Spinal cord (tissue), 9 donors: ENCODE measurements at regions not wholly inside any gene's neighbourhood (a gene's known extent, or its start where the extent isn't known, plus 50 kb on each side); places are given as distances from the start of the nearest gene placed in this dataset.
A peak's percentile ranks its signal among the peaks of the same experiment; 100 is the strongest.
"Not testable (repeated sequence)": the region's sequence is repeated elsewhere in the genome, so short reads cannot be mapped to it uniquely, and the experiment has no call there.

ENCODE experiments used
- DNase-seq, 6 donors: peaks; one replicate each; pipeline versions ENCODE4 v3.0.0 to v3.0.0-alpha.2; 2013 to 2015; ENCODE audit warnings: low spot score in 6 of 6, low read depth in 4 of 6
- H3K27ac ChIP-seq: one replicate; pipeline ENCODE4 v1.5.1; 2013; ENCODE audit warnings: low read depth, low read length, control low read depth
- H3K27me3 ChIP-seq: one replicate; pipeline ENCODE4 v1.6.1; 2013; ENCODE audit warnings: low read length; ENCODE audit not compliant: control insufficient read depth, insufficient read depth
- H3K36me3 ChIP-seq: one replicate; pipeline ENCODE4 v1.6.1; 2013; ENCODE audit warnings: low read length; ENCODE audit not compliant: control insufficient read depth, insufficient read depth
- H3K4me1 ChIP-seq: one replicate; pipeline ENCODE4 v1.6.1; 2013; ENCODE audit warnings: low read length; ENCODE audit not compliant: control insufficient read depth, insufficient read depth
- H3K4me3 ChIP-seq: one replicate; pipeline ENCODE4 v1.5.1; 2013; ENCODE audit warnings: low read depth, low read length, control low read depth
- H3K9me3 ChIP-seq: one replicate; pipeline ENCODE4 v1.6.1; 2013; ENCODE audit warnings: low read length; ENCODE audit not compliant: control insufficient read depth, insufficient read depth
- WGBS: methylation state at CpG from one replicate; pipeline ENCODE4 v1.1.5; 2013; ENCODE audit warnings: missing lambda C conversion rate; ENCODE audit not compliant: insufficient coverage; 5-methylcytosine and 5-hydroxymethylcytosine counted together
- donor health status: healthy.

DNA sequence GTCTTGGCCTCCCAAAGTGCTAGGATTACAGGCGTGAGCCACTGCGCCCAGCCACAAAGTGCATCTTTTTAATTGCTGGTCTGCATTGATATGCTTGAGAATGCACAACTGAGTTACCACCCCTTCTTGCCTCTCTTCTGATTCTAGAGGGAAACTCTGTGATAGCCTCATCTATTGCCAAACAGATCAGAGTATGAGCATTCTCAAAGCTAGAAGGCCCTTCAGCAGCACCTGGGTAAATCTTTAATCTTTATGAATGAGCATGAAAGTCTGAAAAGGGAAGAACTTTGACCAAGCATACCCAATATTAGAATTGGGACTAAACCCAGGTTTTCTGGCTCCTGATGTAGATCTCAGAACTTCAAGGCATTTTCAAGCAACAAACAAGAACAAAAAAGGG, 298.3 kb upstream of the TNC start:
- Histone ChIP-seq H3K4me3 (no peak overlapping the region), H3K27ac (no peak overlapping the region), H3K36me3 (no peaks in the 10 kb centered on the region), H3K27me3 (no peaks in the 10 kb centered on the region), H3K9me3 (peaks cover 2% of the 10 kb centered on the region), H3K4me1 (no peaks in the 10 kb centered on the region)
- DNase-seq, result no peak
- WGBS, result 86% methylated on average over 2 of the region's 2 CpGs

DNA sequence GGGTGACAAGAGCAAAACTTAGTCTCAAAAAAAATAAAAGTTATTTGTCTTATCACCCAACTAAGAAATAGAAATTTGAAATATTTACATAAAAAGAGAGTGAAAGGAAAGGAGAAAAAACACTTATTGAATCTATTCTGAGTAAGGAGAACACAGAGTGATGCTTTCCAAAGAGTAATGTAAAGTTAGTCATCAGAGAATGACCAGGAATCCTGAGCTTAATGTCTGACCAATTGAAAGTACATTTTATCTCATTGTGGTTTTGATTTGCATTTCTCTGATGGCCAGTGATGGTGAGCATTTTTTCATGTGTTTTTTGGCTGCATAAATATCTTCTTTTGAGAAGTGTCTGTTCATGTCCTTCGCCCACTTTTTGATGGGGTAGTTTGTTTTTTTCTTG, 300.2 kb upstream of the TNC start:
- not testable (repeated sequence) for H3K4me3 ChIP-seq, H3K36me3 ChIP-seq, H3K4me1 ChIP-seq, H3K27ac ChIP-seq, DNase-seq, H3K27me3 ChIP-seq, H3K9me3 ChIP-seq
- no CpG with 5 or more reads among the region's 1 CpG for WGBS

DNA sequence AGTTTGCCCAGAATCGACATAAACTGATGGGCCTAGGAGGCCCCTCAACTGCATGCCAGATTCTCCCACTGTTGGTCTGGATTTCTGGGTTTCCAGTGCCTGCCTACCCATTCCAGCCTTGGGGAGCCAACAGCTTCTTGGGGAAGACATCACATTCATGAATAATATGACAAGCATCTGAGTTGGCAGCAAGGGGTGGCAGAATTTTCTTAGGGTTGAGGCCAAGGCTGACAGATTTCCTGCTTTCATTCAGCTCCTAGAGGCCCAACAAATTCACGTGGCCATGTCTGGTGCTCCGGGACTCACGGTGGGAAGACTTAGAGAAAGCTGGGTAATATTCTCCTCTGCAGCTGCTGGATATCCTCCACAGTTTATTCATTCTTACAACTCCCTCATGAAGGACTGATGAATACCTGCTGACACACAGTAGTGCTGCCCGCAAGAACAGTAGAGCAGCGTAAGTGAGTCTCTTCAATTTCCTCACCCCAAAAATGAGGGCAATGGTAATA, 305.0 kb upstream of the TNC start:
- H3K4me1 ChIP-seq, result no peaks in the 10 kb centered on the region
- DNase-seq, result peak in 1 of 6 donors; percentile 41
- no peaks in the 10 kb centered on the region for H3K27me3 ChIP-seq
- no peak overlapping the region for H3K4me3 ChIP-seq
- peaks cover 3% of the 10 kb centered on the region for H3K9me3 ChIP-seq
- no CpG with 5 or more reads among the region's 6 CpGs for WGBS
- no peak overlapping the region for H3K27ac ChIP-seq
- no peaks in the 10 kb centered on the region for H3K36me3 ChIP-seq

DNA sequence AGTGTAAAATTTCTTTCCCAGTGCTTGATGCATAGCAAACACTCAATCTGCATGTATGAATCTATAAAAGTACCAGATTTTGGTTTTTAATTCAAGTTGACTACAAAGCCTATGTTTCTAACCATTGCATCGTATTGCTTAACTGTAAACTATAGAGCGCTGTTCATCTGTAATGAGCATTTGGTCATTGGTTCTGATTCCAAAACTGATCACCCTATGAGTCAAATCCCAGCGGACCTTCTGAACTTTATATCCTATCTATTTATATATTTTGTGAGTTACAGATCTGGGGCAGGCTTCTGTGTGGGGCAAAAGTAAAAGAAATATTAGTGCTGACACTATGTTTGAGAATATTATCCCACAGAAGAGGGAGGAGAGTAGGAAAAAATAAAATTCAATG, 305.7 kb upstream of the TNC start:
- no peak for DNase-seq
- H3K27me3 ChIP-seq, result no peaks in the 10 kb centered on the region
- no CpG with 5 or more reads among the region's 3 CpGs for WGBS
- peaks cover 3% of the 10 kb centered on the region for H3K9me3 ChIP-seq
- H3K36me3 ChIP-seq, result no peaks in the 10 kb centered on the region
- no peak overlapping the region for H3K27ac ChIP-seq
- no peak overlapping the region for H3K4me3 ChIP-seq
- no peaks in the 10 kb centered on the region for H3K4me1 ChIP-seq

DNA sequence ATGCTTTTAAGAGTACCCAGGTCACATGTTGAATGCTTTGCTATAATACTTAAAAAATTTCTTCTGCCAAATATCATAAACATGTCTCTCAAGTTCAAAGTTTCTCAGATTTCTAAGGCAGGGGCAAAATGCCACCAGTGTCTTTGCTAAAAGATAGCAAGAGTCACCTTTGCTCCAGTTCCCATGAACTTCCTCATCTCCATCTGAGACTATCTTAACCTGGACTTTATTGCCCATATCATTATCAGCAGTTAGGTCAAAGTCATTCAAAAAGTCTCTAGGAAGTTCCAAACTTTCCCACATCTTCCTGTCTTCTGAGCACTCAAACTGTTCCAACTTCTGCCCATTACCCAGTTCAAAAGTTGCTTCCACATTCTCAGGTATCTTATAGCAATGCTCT, 307.6 kb upstream of the TNC start:
- no peak for DNase-seq
- H3K36me3 ChIP-seq, result no peaks in the 10 kb centered on the region
- no peak overlapping the region for H3K27ac ChIP-seq
- H3K4me3 ChIP-seq, result no peak overlapping the region
- H3K9me3 ChIP-seq, result peaks cover 3% of the 10 kb centered on the region
- H3K4me1 ChIP-seq, result no peaks in the 10 kb centered on the region
- no peaks in the 10 kb centered on the region for H3K27me3 ChIP-seq

DNA sequence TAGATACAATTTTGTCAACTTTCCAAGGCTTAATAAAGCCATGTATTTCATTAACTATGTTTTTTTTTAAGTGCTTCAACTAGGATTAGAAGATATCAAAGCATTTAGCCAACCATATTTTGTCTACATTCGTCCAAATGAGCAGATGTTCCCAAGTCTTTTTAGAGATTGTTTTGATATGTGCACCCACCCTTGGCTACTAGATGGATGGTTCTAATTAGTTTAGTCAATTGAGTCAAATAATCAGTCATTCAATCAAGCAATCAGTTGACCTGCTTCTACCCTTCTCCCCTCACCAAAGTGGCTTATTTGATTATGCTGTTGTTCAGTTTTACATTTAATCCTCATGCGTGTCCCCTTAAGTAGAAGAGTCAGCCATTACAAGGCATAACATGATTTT, 319.5 kb upstream of the TNC start:
- no peak for DNase-seq
- Histone ChIP-seq H3K27me3 (no peaks in the 10 kb centered on the region), H3K27ac (no peak overlapping the region), H3K4me3 (no peak overlapping the region), H3K36me3 (no peaks in the 10 kb centered on the region), H3K9me3 (no peaks in the 10 kb centered on the region), H3K4me1 (no peaks in the 10 kb centered on the region)
- WGBS, result no CpG with 5 or more reads among the region's 2 CpGs

DNA sequence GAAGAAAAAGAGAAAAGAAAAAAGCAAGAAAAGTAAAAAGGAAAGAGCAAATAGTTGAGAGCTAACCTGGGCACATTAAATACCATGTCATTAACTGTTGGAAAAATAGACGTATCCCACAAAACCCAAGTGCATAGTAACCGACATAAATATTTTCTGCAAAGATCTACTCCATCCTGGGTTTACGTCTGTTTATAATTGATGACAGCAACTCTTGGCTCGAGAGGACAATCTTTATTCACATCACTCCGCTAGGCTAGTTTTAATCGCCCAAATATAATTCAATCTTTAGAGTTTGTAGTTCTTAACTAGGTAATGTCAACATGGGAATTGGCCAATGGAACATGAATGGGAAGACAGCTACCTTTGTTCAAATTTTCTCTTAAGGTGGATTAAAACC, 321.7 kb upstream of the TNC start:
- no peaks in the 10 kb centered on the region for H3K4me1 ChIP-seq
- H3K27ac ChIP-seq, result no peak overlapping the region
- H3K36me3 ChIP-seq, result no peaks in the 10 kb centered on the region
- no peaks in the 10 kb centered on the region for H3K27me3 ChIP-seq
- DNase-seq, result no peak
- H3K4me3 ChIP-seq, result no peak overlapping the region
- no peaks in the 10 kb centered on the region for H3K9me3 ChIP-seq
- no CpG with 5 or more reads among the region's 6 CpGs for whole genome bisulfite sequencing

DNA sequence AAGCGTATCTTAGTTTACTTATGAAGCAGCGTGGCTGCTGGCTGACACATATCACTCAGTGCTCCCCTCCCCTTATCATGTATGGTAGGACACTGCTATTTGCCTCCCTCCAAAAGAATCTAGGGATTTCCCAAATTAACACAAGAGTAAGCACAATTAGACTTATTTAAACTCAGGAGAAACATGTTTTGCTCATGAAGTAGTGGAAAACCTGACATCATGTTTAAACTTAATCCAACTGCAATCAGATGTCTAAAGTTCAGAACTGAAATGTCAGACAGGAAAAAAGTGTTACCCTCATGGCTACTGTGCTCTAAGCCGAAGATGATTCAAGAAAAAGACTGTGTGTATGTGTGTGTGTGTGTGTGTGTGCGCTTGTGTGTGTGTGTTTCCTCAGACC, 324.1 kb upstream of the TNC start:
- no peak overlapping the region for H3K27ac ChIP-seq
- WGBS, result 60% methylated on average over 2 of the region's 4 CpGs
- DNase-seq, result no peak
- H3K4me3 ChIP-seq, result no peak overlapping the region
- no peaks in the 10 kb centered on the region for H3K4me1 ChIP-seq
- H3K9me3 ChIP-seq, result no peaks in the 10 kb centered on the region
- no peaks in the 10 kb centered on the region for H3K36me3 ChIP-seq
- no peaks in the 10 kb centered on the region for H3K27me3 ChIP-seq

DNA sequence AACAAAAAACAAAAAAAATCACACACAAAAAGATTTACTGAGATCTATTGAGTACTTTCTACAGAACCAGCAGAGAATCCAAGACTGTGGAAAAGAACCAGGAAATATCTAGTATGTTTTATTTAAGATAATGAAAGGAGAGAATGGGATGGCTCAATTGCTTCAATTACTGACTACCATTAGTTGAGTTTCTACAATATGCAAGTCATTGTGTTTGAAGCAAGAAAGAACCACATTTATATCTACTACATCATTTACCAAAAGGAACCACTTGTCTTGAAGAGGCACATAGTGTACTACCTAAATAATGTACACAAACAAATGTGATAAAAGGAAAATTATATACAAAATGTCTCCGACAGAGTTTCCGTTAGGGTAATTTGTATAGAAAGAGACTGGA, 325.9 kb upstream of the TNC start:
- H3K27me3 ChIP-seq, result no peaks in the 10 kb centered on the region
- no peaks in the 10 kb centered on the region for H3K36me3 ChIP-seq
- no peak overlapping the region for H3K27ac ChIP-seq
- H3K4me3 ChIP-seq, result no peak overlapping the region
- no peaks in the 10 kb centered on the region for H3K9me3 ChIP-seq
- DNase-seq, result no peak
- WGBS, result no CpG with 5 or more reads among the region's 2 CpGs
- no peaks in the 10 kb centered on the region for H3K4me1 ChIP-seq

DNA sequence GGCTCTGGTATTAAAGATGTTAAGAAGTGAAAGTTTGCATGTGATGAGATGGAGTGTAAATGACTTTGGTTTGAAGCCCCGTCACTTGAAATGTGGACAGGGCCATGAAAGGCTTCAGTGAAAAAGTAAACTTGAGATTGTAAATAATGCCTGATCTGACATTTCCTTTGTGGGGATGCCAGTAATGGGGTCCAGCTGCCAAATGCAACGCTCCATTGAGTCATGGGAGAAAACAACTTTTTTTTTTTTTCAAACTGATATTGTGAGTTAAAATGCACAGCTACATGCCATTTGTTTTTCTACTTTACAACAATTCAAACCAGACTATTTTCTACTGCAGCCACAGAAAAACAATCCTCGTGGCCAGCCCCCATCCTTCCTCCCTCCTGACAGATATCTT, 327.0 kb upstream of the TNC start:
- H3K27ac ChIP-seq, result no peak overlapping the region
- H3K27me3 ChIP-seq, result no peaks in the 10 kb centered on the region
- H3K4me3 ChIP-seq, result no peak overlapping the region
- no peaks in the 10 kb centered on the region for H3K9me3 ChIP-seq
- no peaks in the 10 kb centered on the region for H3K36me3 ChIP-seq
- no peaks in the 10 kb centered on the region for H3K4me1 ChIP-seq
- DNase-seq, result peak in 1 of 6 donors; percentile 32
- WGBS, result 57% methylated on average over 1 of the region's 3 CpGs
